H1 (cell line): ENCODE measurements at regions not wholly inside any gene's neighbourhood (a gene's known extent, or its start where the extent isn't known, plus 50 kb on each side); places are given as distances from the start of the nearest gene placed in this dataset.

ENCODE experiments used
- CTCF ChIA-PET: fragments of 300-600 bp; sonication (Branson Sonifier 250); formaldehyde crosslinking; loops from one replicate; lab custom pipeline; 2021; ENCODE audit not compliant: partially characterized antibody; lab: Charles Lee
- POLR2A ChIA-PET: fragments of 300-600 bp; sonication (Branson Sonifier 250); formaldehyde crosslinking; loops from one replicate; lab custom pipeline; 2021; ENCODE audit warnings: inconsistent platforms; ENCODE audit not compliant: partially characterized antibody; lab: Charles Lee
- DNase-seq, 2 experiments: peaks; one replicate each; pipeline versions ENCODE4 v3.0.0 to v3.0.0-alpha.2; 2010 to 2022; ENCODE audit warnings: low spot score in 2 of 2, low read depth in 1 of 2, mixed read lengths in 1 of 2
- FAIRE-seq: peaks from 2 replicates; lab custom pipeline; 2011; peaks lifted over from hg19 to GRCh38; lab: Jason Lieb, UNC
- H2AFZ ChIP-seq: 2 replicates; pipeline ENCODE4 v1.8.1; 2012; ENCODE audit warnings: low read length, inconsistent platforms
- H2AK5ac ChIP-seq: 2 replicates; pipeline ENCODE4 v1.6.1; 2013; ENCODE audit warnings: low read depth, low read length
- H2BK120ac ChIP-seq: replicated peaks from 2 replicates; pipeline ENCODE3; 2013; ENCODE audit warnings: low read depth, low read length, inconsistent platforms
- H2BK12ac ChIP-seq: 2 replicates; pipeline ENCODE4 v1.6.1; 2013; ENCODE audit warnings: low read depth, low read length
- H2BK15ac ChIP-seq: 2 replicates; pipeline ENCODE4 v1.6.1; 2013; ENCODE audit warnings: low read length
- H2BK20ac ChIP-seq: 2 replicates; pipeline ENCODE4 v1.6.1; 2013; ENCODE audit warnings: low read length
- H2BK5ac ChIP-seq: 2 replicates; pipeline ENCODE4 v1.6.1; 2013; ENCODE audit warnings: low read depth, low read length
- H3K14ac ChIP-seq: 2 replicates; pipeline ENCODE4 v1.6.1; 2013; ENCODE audit warnings: inconsistent platforms; ENCODE audit not compliant: insufficient read length
- H3K18ac ChIP-seq: 2 replicates; pipeline ENCODE4 v1.6.1; 2013; ENCODE audit warnings: low read length; ENCODE audit errors: extremely low read depth
- H3K23ac ChIP-seq: 2 replicates; pipeline ENCODE4 v1.6.1; 2013; ENCODE audit warnings: inconsistent platforms; ENCODE audit not compliant: insufficient read length
- H3K23me2 ChIP-seq: 2 replicates; pipeline ENCODE4 v1.6.1; 2013; ENCODE audit warnings: low read depth, low read length
- H3K27ac ChIP-seq: 2 replicates; pipeline ENCODE4 v1.6.1; 2011; ENCODE audit warnings: low read depth, low read length, inconsistent platforms
- H3K27me3 ChIP-seq, 4 experiments: replicated peaks in 1 of 4; 1 replicate in 1 of 4; 2 replicates in 3 of 4; pipeline versions ENCODE4 v1.6.1 to v1.8.1; 2011 to 2013; ENCODE audit warnings: low read length in 3 of 4, mild to moderate bottlenecking in 3 of 4, inconsistent platforms in 2 of 4, mixed read lengths in 2 of 4, moderate library complexity in 1 of 4; ENCODE audit not compliant: control insufficient read depth in 3 of 4, insufficient read depth in 3 of 4; ENCODE audit errors: extremely low read depth in 1 of 4
- H3K36me3 ChIP-seq, 4 experiments: 2 replicates each; pipeline versions ENCODE4 v1.6.1 to v1.8.1; 2011 to 2013; ENCODE audit warnings: mild to moderate bottlenecking in 4 of 4, low read length in 3 of 4, moderate library complexity in 2 of 4, control low read depth in 1 of 4, inconsistent platforms in 1 of 4; ENCODE audit not compliant: insufficient read depth in 4 of 4, control insufficient read depth in 2 of 4
- H3K4ac ChIP-seq: replicated peaks from 2 replicates; pipeline ENCODE3; 2013; ENCODE audit warnings: low read length, low read depth, mixed read lengths, inconsistent platforms; ENCODE audit not compliant: insufficient read length
- H3K4me1 ChIP-seq, 4 experiments: replicated peaks in 1 of 4; 1 replicate in 1 of 4; 2 replicates in 3 of 4; pipeline versions ENCODE4 v1.6.1 to v1.8.1; 2011 to 2013; ENCODE audit warnings: low read length in 3 of 4, inconsistent platforms in 2 of 4, mixed read lengths in 1 of 4; ENCODE audit not compliant: insufficient read depth in 4 of 4, control insufficient read depth in 3 of 4
- H3K4me2 ChIP-seq, 2 experiments: 2 replicates each; pipeline versions ENCODE4 v1.6.1 to v1.8.1; 2011 to 2013; ENCODE audit warnings: low read depth in 2 of 2, low read length in 2 of 2, control low read depth in 1 of 2, inconsistent platforms in 1 of 2, mild to moderate bottlenecking in 1 of 2; ENCODE audit not compliant: insufficient read depth in 1 of 2
- H3K4me3 ChIP-seq, 4 experiments: fragments of 200-600, 300-600 bp in 1 of 4; sonication (generic), shearing (Covaris generic), sonication (Bioruptor Twin) in 1 of 4; 2 replicates each; pipeline versions ENCODE4 v1.5.1 to v1.8.1; 2011 to 2016; ENCODE audit warnings: low read length in 4 of 4, low read depth in 3 of 4, control low read depth in 2 of 4, inconsistent platforms in 2 of 4, mild to moderate bottlenecking in 2 of 4, mixed read lengths in 1 of 4, moderate library complexity in 1 of 4; ENCODE audit not compliant: insufficient read depth in 2 of 4; ENCODE audit errors: extremely low read depth in 1 of 4
- H3K56ac ChIP-seq: replicated peaks from 2 replicates; pipeline ENCODE3; 2013; ENCODE audit warnings: low read depth, mild to moderate bottlenecking, mixed read lengths, low read length, inconsistent platforms; ENCODE audit not compliant: insufficient read length
- H3K79me1 ChIP-seq: 2 replicates; pipeline ENCODE4 v1.6.1; 2013; ENCODE audit warnings: low read depth, low read length, control low read depth
- H3K79me2 ChIP-seq, 2 experiments: 2 replicates each; pipeline versions ENCODE4 v1.6.1 to v1.8.1; 2012 to 2013; ENCODE audit warnings: low read length in 2 of 2, mild to moderate bottlenecking in 2 of 2, inconsistent platforms in 1 of 2; ENCODE audit not compliant: insufficient read depth in 2 of 2, control insufficient read depth in 1 of 2
- H3K9ac ChIP-seq, 4 experiments: replicated peaks in 1 of 4; 1 replicate in 1 of 4; 2 replicates in 3 of 4; pipeline versions ENCODE4 v1.6.1 to v1.8.1; 2011 to 2013; ENCODE audit warnings: low read depth in 3 of 4, low read length in 3 of 4, control low read depth in 2 of 4, mild to moderate bottlenecking in 2 of 4, moderate library complexity in 2 of 4, inconsistent platforms in 1 of 4; ENCODE audit errors: extremely low read depth in 1 of 4
- H3K9me3 ChIP-seq, 2 experiments: 2 replicates each; pipeline versions ENCODE4 v1.6.1 to v1.8.1; 2012 to 2013; ENCODE audit warnings: mild to moderate bottlenecking in 2 of 2, moderate library complexity in 2 of 2, control low read depth in 1 of 2, inconsistent platforms in 1 of 2, low read depth in 1 of 2, low read length in 1 of 2, mixed read lengths in 1 of 2; ENCODE audit not compliant: insufficient read depth in 2 of 2
- H4K20me1 ChIP-seq, 2 experiments: replicated peaks in 1 of 2; 2 replicates each; pipeline versions ENCODE3 to v1.8.1; 2011 to 2013; ENCODE audit warnings: inconsistent platforms in 2 of 2, low read length in 2 of 2, mild to moderate bottlenecking in 1 of 2; ENCODE audit not compliant: insufficient read depth in 2 of 2, control insufficient read depth in 1 of 2
- H4K5ac ChIP-seq: 2 replicates; pipeline ENCODE4 v1.6.1; 2013; ENCODE audit warnings: low read length, low read depth, mixed read lengths, inconsistent platforms; ENCODE audit not compliant: insufficient read length
- H4K8ac ChIP-seq: 2 replicates; pipeline ENCODE4 v1.8.0; 2013; ENCODE audit warnings: mild to moderate bottlenecking, moderate library complexity, low read length, inconsistent platforms; ENCODE audit not compliant: insufficient read depth; ENCODE audit errors: extremely low read depth
- H4K91ac ChIP-seq: replicated peaks from 2 replicates; pipeline ENCODE3; 2013; ENCODE audit warnings: low read length, mixed read lengths, inconsistent platforms; ENCODE audit not compliant: insufficient read length
- BCL11A ChIP-seq, 2 experiments: IDR thresholded peaks; one replicate each; pipeline ENCODE4 v1.6.1; 2011; ENCODE audit warnings: low read depth in 2 of 2, low read length in 2 of 2, mild to moderate bottlenecking in 2 of 2
- GABPA ChIP-seq: IDR thresholded peaks from 2 replicates; pipeline ENCODE4 v1.6.1; 2011; ENCODE audit warnings: mild to moderate bottlenecking, low read length, moderate library complexity, borderline replicate concordance; ENCODE audit not compliant: insufficient read depth
- JUN ChIP-seq: IDR thresholded peaks from 2 replicates; pipeline ENCODE4 v1.6.1; 2011; ENCODE audit warnings: low read depth, mild to moderate bottlenecking, improper control_type of control experiment, low read length
- KDM1A ChIP-seq: fragments of 200-600, 300-600 bp; sonication (generic); IDR thresholded peaks from 2 replicates; pipeline ENCODE4 v1.7.1; 2016; ENCODE audit warnings: mild to moderate bottlenecking, low read length, borderline replicate concordance
- POLR2AphosphoS5 ChIP-seq: IDR thresholded peaks from 2 replicates; pipeline ENCODE4 v1.6.1; 2011; ENCODE audit warnings: low read depth, low read length
- RXRA ChIP-seq: IDR thresholded peaks from 2 replicates; pipeline ENCODE4 v1.6.1; 2011; ENCODE audit warnings: low read depth, mild to moderate bottlenecking, low read length, moderate library complexity; ENCODE audit not compliant: insufficient read depth
- SUZ12 ChIP-seq: fragments of 200-600 bp; sonication (generic); IDR thresholded peaks from 2 replicates; pipeline ENCODE4 v1.6.1; 2012; ENCODE audit warnings: mild to moderate bottlenecking, inconsistent platforms, low read length, moderate library complexity, mixed read lengths
- WGBS, 2 experiments: shearing (Covaris generic) in 1 of 2; methylation state at CpG; one replicate each; pipeline versions ENCODE4 v1.1.6 to v1.1.7; 2013 to 2015; ENCODE audit warnings: low lambda C conversion rate in 2 of 2, mixed read lengths in 2 of 2, inconsistent platforms in 1 of 2, low coverage in 1 of 2, missing lambda C conversion rate in 1 of 2; ENCODE audit not compliant: insufficient replicate concordance in 2 of 2, insufficient coverage in 1 of 2, insufficient read length in 1 of 2; ENCODE audit errors: extremely low coverage in 1 of 2, missing lambda C conversion rate in 1 of 2; 5-methylcytosine and 5-hydroxymethylcytosine counted together

GRCh38 chr1:105317976-105318375, 1568.3 kb downstream of the AMY1C start:
- Histone ChIP-seq H3K18ac (no peak overlapping the region), H3K56ac (no peak overlapping the region), H3K4me3 (no peak overlapping the region), H3K4ac (no peak overlapping the region), H2BK12ac (no peak overlapping the region), H3K27ac (no peak overlapping the region), H3K14ac (no peak overlapping the region), H3K9ac (no peak overlapping the region), H3K23ac (no peak overlapping the region), H3K4me2 (no peak overlapping the region), H3K27me3 (no peaks in the 10 kb centered on the region), H3K36me3 (no peaks in the 10 kb centered on the region), H3K79me1 (no peaks in the 10 kb centered on the region), H4K91ac (no peak overlapping the region), H4K5ac (no peak overlapping the region), H2BK120ac (no peak overlapping the region), H3K9me3 (no peaks in the 10 kb centered on the region), H2AK5ac (no peak overlapping the region), H3K23me2 (no peaks in the 10 kb centered on the region), H2AFZ (no peak overlapping the region), H3K79me2 (no peaks in the 10 kb centered on the region), H4K8ac (no peak overlapping the region), H3K4me1 (no peaks in the 10 kb centered on the region), H4K20me1 (no peaks in the 10 kb centered on the region), H2BK5ac (no peak overlapping the region), H2BK20ac (no peak overlapping the region), H2BK15ac (no peak overlapping the region)
- ChIA-PET CTCF (interaction anchor here (0.6 kb wide), 1 partner anchor 56 kb away, joined by 4 read pairs; no protein-coding TSS in a partner anchor), POLR2A (no interaction called here)
- FAIRE-seq (no peak), DNase-seq (no peak)
- WGBS, 2 experiments: 93% methylated on average over 3 of the region's 3 CpGs; no CpG with 5 or more reads in 1 of the 2 experiments
- TF ChIP-seq SUZ12: no peak
- TF ChIP-seq BCL11A (IDR thresholded peaks at IDR 0.05; ENCODE audit: low read depth in 2 of 2, low read length in 2 of 2): no peak
- no peak for TF ChIP-seq RXRA
- TF ChIP-seq JUN: no peak
- no peak for TF ChIP-seq POLR2AphosphoS5
- TF ChIP-seq KDM1A: no peak
- TF ChIP-seq GABPA: no peak
